ENCODE measurements at regions not wholly inside any gene's neighbourhood (a gene's known extent, or its start where the extent isn't known, plus 50 kb on each side); places are given as distances from the start of the nearest gene placed in this dataset.
"Not testable (repeated sequence)": the region's sequence is repeated elsewhere in the genome, so short reads cannot be mapped to it uniquely, and the experiment has no call there.

DNA sequence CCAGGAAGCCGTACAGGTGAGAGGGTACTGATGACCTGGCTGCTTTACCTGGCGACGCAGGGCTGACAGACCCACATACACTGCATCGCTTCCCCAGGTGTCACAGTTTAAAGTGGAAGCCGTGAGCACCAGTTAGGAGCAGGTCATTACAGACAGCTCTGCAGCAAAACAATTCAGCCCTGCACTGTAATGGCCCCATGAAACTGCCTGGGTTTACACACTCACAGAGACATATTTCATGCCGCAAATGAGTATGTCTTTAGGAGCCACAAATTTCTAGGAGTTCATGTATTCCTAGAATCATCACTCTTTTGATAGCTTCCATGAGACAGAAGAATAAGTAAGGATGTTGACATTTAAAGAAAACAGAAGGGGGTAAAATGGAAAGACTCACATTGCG is 723.1 kb downstream of the MATN1 start (continued):
- TF ChIP-seq, protein P1, sequence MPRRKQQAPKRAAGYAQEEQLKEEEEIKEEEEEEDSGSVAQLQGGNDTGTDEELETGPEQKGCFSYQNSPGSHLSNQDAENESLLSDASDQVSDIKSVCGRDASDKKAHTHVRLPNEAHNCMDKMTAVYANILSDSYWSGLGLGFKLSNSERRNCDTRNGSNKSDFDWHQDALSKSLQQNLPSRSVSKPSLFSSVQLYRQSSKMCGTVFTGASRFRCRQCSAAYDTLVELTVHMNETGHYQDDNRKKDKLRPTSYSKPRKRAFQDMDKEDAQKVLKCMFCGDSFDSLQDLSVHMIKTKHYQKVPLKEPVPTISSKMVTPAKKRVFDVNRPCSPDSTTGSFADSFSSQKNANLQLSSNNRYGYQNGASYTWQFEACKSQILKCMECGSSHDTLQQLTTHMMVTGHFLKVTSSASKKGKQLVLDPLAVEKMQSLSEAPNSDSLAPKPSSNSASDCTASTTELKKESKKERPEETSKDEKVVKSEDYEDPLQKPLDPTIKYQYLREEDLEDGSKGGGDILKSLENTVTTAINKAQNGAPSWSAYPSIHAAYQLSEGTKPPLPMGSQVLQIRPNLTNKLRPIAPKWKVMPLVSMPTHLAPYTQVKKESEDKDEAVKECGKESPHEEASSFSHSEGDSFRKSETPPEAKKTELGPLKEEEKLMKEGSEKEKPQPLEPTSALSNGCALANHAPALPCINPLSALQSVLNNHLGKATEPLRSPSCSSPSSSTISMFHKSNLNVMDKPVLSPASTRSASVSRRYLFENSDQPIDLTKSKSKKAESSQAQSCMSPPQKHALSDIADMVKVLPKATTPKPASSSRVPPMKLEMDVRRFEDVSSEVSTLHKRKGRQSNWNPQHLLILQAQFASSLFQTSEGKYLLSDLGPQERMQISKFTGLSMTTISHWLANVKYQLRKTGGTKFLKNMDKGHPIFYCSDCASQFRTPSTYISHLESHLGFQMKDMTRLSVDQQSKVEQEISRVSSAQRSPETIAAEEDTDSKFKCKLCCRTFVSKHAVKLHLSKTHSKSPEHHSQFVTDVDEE (CRISPR knock-in tag; IDR thresholded peaks at IDR 0.05), result no peak
- no peak for TF ChIP-seq BACH2 (CRISPR knock-in tag; IDR thresholded peaks at IDR 0.05; ENCODE audit: borderline replicate concordance)
- no peak for TF ChIP-seq PPARA (CRISPR knock-in tag; IDR thresholded peaks at IDR 0.05; ENCODE audit: borderline replicate concordance)
- no peak for TF ChIP-seq ZC3H10 (CRISPR knock-in tag; IDR thresholded peaks at IDR 0.05)
- no peak for TF ChIP-seq GLIS3 (CRISPR knock-in tag; IDR thresholded peaks at IDR 0.05)
- TF ChIP-seq ZFP30 (CRISPR knock-in tag; IDR thresholded peaks at IDR 0.05), result no peak
- no peak for TF ChIP-seq RARB (CRISPR knock-in tag; IDR thresholded peaks at IDR 0.05)
- no peak for TF ChIP-seq ZFP3 (CRISPR knock-in tag; IDR thresholded peaks at IDR 0.05)
- TF ChIP-seq, protein P2, sequence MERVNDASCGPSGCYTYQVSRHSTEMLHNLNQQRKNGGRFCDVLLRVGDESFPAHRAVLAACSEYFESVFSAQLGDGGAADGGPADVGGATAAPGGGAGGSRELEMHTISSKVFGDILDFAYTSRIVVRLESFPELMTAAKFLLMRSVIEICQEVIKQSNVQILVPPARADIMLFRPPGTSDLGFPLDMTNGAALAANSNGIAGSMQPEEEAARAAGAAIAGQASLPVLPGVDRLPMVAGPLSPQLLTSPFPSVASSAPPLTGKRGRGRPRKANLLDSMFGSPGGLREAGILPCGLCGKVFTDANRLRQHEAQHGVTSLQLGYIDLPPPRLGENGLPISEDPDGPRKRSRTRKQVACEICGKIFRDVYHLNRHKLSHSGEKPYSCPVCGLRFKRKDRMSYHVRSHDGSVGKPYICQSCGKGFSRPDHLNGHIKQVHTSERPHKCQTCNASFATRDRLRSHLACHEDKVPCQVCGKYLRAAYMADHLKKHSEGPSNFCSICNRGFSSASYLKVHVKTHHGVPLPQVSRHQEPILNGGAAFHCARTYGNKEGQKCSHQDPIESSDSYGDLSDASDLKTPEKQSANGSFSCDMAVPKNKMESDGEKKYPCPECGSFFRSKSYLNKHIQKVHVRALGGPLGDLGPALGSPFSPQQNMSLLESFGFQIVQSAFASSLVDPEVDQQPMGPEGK (CRISPR knock-in tag; IDR thresholded peaks at IDR 0.05; ENCODE audit: borderline replicate concordance), result no peak
- TF ChIP-seq ISL1 (CRISPR knock-in tag; IDR thresholded peaks at IDR 0.05), result no peak

DNA sequence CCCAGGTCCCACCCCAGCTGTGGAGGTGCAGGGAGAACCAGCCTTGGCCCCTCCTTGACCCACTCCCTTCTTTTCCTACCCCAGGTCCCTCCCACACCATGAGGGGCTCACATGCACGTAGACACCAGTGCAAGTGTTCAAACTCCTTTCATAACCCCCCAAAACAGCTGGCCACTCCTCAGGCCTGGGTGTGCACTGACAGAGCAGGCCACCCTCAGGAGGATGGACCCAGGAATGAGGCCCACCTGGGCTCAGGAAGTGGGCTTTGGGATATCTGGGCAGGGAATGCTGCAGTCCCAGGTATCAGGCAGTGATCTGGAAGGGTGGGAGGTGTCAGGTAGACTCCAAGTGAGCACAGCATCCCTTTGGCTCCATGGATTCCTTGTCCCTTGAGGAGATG is 723.8 kb downstream of the MATN1 start:
- TF ChIP-seq ZFP3 (CRISPR knock-in tag; IDR thresholded peaks at IDR 0.05) (no peak), ESRRG (CRISPR knock-in tag; IDR thresholded peaks at IDR 0.05) (no peak), RARB (CRISPR knock-in tag; IDR thresholded peaks at IDR 0.05) (no peak), ZFP30 (CRISPR knock-in tag; IDR thresholded peaks at IDR 0.05) (no peak), PPARA (CRISPR knock-in tag; IDR thresholded peaks at IDR 0.05; ENCODE audit: borderline replicate concordance) (no peak), GLIS3 (CRISPR knock-in tag; IDR thresholded peaks at IDR 0.05) (no peak), TOX (CRISPR knock-in tag; IDR thresholded peaks at IDR 0.05; ENCODE audit: borderline replicate concordance) (no peak), ZNF8 (CRISPR knock-in tag; IDR thresholded peaks at IDR 0.05) (no peak), ISL1 (CRISPR knock-in tag; IDR thresholded peaks at IDR 0.05) (no peak), OSR1 (CRISPR knock-in tag; IDR thresholded peaks at IDR 0.05) (no peak), ZC3H10 (CRISPR knock-in tag; IDR thresholded peaks at IDR 0.05) (no peak)
- TF ChIP-seq, protein P3, sequence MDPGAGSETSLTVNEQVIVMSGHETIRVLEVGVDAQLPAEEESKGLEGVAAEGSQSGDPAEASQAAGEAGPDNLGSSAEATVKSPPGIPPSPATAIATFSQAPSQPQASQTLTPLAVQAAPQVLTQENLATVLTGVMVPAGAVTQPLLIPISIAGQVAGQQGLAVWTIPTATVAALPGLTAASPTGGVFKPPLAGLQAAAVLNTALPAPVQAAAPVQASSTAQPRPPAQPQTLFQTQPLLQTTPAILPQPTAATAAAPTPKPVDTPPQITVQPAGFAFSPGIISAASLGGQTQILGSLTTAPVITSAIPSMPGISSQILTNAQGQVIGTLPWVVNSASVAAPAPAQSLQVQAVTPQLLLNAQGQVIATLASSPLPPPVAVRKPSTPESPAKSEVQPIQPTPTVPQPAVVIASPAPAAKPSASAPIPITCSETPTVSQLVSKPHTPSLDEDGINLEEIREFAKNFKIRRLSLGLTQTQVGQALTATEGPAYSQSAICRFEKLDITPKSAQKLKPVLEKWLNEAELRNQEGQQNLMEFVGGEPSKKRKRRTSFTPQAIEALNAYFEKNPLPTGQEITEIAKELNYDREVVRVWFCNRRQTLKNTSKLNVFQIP (CRISPR knock-in tag; IDR thresholded peaks at IDR 0.05; ENCODE audit: borderline replicate concordance, low read depth), result no peak
- TF ChIP-seq, protein P4, sequence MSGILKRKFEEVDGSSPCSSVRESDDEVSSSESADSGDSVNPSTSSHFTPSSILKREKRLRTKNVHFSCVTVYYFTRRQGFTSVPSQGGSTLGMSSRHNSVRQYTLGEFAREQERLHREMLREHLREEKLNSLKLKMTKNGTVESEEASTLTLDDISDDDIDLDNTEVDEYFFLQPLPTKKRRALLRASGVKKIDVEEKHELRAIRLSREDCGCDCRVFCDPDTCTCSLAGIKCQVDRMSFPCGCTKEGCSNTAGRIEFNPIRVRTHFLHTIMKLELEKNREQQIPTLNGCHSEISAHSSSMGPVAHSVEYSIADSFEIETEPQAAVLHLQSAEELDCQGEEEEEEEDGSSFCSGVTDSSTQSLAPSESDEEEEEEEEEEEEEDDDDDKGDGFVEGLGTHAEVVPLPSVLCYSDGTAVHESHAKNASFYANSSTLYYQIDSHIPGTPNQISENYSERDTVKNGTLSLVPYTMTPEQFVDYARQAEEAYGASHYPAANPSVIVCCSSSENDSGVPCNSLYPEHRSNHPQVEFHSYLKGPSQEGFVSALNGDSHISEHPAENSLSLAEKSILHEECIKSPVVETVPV (CRISPR knock-in tag; IDR thresholded peaks at IDR 0.05), result no peak
- TF ChIP-seq, protein P1 (CRISPR knock-in tag; IDR thresholded peaks at IDR 0.05), result no peak
- TF ChIP-seq, protein P5, sequence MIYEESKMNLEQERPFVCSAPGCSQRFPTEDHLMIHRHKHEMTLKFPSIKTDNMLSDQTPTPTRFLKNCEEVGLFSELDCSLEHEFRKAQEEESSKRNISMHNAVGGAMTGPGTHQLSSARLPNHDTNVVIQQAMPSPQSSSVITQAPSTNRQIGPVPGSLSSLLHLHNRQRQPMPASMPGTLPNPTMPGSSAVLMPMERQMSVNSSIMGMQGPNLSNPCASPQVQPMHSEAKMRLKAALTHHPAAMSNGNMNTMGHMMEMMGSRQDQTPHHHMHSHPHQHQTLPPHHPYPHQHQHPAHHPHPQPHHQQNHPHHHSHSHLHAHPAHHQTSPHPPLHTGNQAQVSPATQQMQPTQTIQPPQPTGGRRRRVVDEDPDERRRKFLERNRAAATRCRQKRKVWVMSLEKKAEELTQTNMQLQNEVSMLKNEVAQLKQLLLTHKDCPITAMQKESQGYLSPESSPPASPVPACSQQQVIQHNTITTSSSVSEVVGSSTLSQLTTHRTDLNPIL (CRISPR knock-in tag; IDR thresholded peaks at IDR 0.05; ENCODE audit: low read depth), result no peak
- ATAC-seq, result no peak

DNA sequence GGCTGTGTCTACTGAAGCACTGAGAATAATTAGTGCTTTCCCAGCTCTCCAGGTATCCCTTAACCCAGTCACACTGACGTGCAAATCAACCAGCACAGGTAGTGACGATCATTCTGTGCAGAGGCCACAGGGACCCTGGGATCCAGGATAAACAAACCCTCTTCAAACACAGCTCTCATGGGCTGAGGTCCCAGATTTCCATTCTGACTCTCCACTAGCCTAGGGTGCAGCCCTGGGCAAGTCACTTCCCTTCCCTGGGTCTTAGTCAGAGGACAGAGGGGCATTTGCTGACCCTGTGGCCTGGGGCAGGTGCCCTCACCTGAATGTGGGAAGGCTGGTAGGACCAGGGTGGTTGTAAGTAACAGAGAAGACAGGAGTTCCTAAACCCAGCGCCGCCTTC is 724.7 kb downstream of the MATN1 start:
- no peak for ATAC-seq
- TF ChIP-seq BACH2 (CRISPR knock-in tag; IDR thresholded peaks at IDR 0.05; ENCODE audit: borderline replicate concordance) (no peak), ISL1 (CRISPR knock-in tag; IDR thresholded peaks at IDR 0.05) (no peak), ZC3H10 (CRISPR knock-in tag; IDR thresholded peaks at IDR 0.05) (no peak), ESRRG (CRISPR knock-in tag; IDR thresholded peaks at IDR 0.05) (no peak), ZFP3 (CRISPR knock-in tag; IDR thresholded peaks at IDR 0.05) (no peak), ARNTL (CRISPR knock-in tag; IDR thresholded peaks at IDR 0.05; ENCODE audit: borderline replicate concordance, low read depth) (no peak), GLIS3 (CRISPR knock-in tag; IDR thresholded peaks at IDR 0.05) (no peak)
- TF ChIP-seq, protein P1 (CRISPR knock-in tag; IDR thresholded peaks at IDR 0.05), result no peak
- TF ChIP-seq, protein P5 (CRISPR knock-in tag; IDR thresholded peaks at IDR 0.05; ENCODE audit: low read depth), result no peak

DNA sequence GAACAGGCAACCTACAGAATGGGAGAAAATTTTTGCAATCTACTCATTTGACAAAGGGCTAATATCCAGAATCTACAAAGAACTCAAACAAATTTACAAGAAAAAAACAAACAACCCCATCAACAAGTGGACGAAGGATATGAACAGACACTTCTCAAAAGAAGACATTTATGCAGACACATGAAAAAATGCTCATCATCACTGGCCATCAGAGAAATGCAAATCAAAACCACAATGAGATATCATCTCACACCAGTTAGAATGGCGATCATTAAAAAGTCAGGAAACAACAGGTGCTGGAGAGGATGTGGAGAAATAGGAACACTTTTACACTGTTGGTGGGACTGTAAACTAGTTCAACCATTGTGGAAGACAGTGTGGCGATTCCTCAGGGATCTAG is 725.6 kb downstream of the MATN1 start:
- not testable (repeated sequence) for ATAC-seq
